Middle frontal gyrus (tissue), 1 donor: ENCODE measurements at regions not wholly inside any gene's neighbourhood (a gene's known extent, or its start where the extent isn't known, plus 50 kb on each side); places are given as distances from the start of the nearest gene placed in this dataset.
"Not testable (repeated sequence)": the region's sequence is repeated elsewhere in the genome, so short reads cannot be mapped to it uniquely, and the experiment has no call there.

Experiments
- DNase-seq: peaks from one replicate; pipeline ENCODE4 v3.0.0-alpha.2; 2015; ENCODE audit warnings: low spot score; ENCODE audit errors: extremely low spot score

- DNase-seq = no peak
Observed at GRCh38 chr20:11976966-11977365, 59.3 kb downstream of the BTBD3 start.

DNA sequence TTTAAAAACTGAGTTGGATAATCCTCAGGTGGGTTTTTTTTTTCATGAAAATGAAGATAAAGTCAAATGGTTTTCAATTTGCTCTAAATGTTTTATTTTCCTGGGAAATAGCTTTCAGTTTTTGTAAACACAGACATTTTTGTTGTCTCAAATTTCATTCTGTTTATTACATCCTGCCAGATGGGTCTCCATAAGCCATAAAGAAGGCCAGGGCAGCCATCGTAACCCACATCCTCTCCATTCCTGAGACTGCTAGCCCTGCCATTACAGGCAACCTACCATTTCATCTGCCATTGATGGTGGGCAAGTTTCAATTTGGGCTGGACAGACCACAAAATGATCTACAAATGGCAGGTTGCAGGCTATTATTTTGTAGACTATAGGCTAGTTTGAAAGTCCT, 60.8 kb downstream of the BTBD3 start:
- no peak for DNase-seq

GRCh38 chr20:11979306-11979990, 61.8 kb downstream of the BTBD3 start:
- DNase-seq = no peak

DNA sequence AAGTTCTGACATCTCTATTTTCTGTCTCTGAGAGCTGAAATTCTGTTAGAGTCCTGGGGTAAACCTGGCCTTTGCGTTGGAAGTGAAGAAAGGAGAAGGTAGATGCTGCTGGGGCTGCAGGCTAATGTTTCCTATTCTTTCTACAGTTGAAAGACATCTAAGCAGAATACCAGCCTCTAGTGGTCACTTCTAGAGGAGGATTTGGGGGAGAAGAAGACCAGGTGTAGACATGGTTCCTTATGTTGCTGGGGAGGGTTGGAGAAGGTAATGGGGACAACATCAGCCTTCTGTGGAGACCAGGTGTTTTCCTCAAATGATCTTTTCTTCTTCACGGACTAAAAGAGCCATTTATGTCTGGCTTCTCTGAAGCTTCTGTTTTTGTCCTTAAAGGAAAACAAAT, 62.6 kb downstream of the BTBD3 start:
- DNase-seq = no peak

GRCh38 chr20:11981366-11981947, 63.8 kb downstream of the BTBD3 start:
- DNase-seq = no peak

GRCh38 chr20:11982289-11982954, 64.7 kb downstream of the BTBD3 start:
- no peak for DNase-seq

DNA sequence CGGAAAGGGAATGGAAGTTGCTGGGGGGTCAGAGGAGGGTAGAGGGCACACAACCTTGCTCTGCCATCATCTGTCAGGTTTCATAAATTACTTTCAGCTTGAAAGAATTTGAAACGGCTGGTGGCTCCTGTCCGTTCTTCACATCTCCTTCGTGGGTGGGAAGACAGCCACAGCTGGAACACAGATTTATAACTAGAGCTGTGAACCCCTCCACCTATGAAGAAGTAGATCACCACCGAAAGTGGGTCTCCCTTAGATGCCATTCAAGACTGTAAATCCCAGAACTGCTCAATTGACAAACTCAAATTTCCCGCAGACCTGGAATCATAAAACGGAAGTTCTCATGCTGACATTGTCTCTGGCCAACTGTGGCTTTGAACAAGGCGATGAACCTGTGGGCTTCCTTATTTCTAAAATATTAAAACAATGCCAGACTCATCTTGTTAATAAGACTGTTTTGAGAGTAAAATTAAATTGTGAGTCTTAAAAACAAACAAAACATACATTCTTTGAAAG, 65.3 kb downstream of the BTBD3 start:
- no peak for DNase-seq

DNA sequence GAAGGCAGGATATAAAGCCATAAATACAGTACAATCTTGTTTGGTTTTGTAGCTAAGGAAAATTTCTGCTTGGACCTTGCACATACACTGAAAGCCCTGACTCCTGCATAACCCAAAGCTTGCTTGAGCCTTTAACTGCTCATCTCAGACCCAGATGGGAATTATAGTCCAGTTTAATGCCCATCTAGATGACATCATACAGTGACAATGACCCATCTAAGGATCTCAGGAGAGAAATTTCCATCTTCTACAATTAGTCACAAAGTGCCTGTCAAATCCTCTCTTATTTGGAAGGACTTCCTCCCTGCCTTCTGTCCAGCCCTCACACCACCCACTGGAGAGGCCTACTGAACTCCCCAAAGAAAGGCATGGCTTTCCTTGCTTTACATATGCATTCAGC, 69.3 kb downstream of the BTBD3 start:
- no peak for DNase-seq

- no peak for DNase-seq
Observed at GRCh38 chr20:11987526-11987925, 69.8 kb downstream of the BTBD3 start.

GRCh38 chr20:11989018-11989771, 71.5 kb downstream of the BTBD3 start:
- no peak for DNase-seq

- no peak for DNase-seq
Observed at GRCh38 chr20:11992426-11992825, 74.7 kb downstream of the BTBD3 start.

DNA sequence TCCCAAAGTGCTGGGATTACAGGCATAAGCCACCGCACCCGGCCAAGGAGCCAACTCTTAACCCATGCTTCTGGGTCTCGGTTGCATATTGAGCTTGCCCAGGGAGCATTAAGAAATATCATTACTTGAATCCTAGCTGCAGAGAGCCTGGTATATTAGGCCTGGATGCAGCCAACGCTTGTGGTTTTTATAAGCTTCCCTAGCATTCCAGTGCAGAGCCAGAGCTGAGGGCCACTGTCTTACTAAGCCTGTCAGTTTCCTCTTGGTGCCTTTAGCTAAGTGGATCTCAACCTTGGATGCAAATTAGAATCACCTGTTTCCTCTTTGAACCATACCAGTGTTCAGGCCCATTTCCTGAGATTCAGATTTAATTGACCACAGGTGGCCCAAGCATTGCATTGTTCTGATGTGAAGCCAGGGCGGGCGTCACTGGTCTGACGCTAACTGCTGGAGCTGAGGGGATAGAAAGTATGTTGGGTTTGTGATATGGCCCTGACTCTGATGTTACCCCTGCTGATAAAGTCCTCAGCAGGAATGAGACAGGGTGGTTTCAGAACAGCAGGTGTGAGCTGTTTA, 76.3 kb downstream of the BTBD3 start:
- no peak for DNase-seq

DNA sequence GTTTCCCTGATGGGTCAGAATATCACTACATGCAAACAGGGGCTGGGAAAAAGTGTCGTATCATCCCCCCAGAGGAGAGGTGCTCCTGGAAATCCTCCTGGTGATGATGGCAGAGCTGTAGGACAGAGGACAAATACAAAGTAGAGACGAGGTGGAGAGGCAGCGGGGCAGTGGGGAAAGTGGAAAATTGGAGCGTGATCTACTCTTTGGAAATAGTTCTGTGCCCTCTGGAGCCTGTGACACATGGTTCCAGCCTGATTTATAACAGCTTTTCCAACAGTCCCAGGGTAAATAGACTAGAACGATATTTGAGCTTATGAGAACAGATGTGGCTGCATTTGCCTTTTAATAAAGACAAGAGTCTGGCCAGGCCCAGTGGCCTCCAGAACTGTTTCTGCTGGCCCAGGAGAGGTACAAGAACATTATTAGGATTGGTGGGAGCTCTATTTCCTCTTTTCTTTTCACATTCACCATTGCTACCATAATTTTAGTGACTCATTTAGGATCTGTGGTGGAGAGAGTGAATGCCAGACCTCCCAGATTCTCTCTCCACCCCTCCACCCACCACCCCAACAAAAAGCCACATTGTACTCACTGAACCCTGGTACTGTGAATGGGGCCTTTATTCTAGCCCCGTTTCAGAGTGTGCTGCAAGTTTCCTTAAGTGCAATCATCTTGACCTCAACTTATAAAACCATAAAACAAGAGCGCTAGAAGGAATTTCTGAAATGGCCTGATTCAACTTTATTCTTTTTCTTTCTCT, 78.3 kb downstream of the BTBD3 start:
- DNase-seq = peak; percentile 20

GRCh38 chr20:12004776-12005175, 87.1 kb downstream of the BTBD3 start:
- DNase-seq = not testable (repeated sequence)

DNA sequence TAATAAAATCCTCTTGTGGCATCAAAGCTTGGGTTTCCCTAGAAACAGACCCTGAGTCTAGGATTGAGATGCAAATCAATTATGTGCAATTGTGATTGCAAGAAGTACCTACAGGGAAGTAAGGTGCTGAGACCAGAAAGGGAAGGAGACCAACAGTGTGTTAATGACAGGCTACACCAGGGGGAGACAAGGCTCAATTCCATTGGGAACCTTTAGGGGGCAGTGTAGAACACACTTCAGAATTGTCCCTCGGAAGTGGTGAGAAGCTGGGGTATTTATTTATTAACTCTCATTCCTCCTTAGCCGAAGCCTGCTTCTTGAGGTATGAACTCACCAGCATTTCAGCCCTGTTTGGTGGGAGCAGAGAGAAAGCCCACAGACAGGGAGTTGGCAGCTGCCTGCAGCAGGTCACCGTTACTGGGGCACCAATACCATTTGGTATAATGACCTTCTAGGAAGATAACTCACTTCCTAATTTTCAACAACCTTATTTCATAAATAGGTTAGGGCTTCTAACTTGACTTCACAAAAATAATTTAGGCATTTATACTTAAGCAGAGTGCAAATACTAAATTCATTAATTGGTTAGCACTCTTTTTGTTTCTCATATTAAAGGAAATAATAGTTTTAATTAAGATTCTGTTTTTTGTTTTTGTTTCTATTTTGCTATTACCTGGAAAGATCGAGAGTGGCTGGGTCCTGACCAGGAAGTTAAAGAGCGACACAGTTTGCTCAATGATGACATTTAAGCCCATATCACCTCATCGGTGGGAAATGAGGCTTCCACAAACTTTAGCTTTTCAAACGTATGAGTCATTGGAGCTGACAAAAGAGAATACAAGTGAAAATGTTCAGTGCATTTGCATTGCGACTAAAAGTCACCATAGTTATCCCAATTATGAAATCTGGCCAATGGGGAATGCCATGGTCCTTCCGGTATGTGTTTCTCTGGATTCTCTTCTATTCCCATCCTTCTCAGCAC, 94.8 kb downstream of the BTBD3 start:
- DNase-seq = no peak

DNA sequence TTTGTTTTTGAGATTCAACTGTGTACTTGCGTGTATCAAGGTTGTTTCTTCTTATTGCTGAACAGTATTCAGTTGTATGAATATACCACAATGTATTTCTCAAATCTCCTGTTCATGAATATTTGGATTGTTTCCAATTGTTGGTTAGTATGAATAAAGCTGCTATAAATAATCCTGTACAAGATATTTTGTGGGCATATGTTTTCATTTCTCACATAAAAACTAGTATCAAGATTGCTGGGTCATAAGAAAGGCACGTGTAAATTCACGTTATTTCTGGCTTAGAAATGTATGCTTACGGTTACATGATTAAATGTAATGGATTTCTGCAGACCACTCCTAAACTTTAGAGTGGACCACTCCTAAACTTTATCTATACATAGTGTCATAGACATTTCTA, 96.6 kb downstream of the BTBD3 start:
- no peak for DNase-seq

- no peak for DNase-seq
Observed at GRCh38 chr20:12014736-12015135, 97.0 kb downstream of the BTBD3 start.

- no peak for DNase-seq
Observed at GRCh38 chr20:12016291-12016690, 98.6 kb downstream of the BTBD3 start.

GRCh38 chr20:12019715-12020114, 102.0 kb downstream of the BTBD3 start:
- DNase-seq = no peak

- no peak for DNase-seq
Observed at GRCh38 chr20:12020846-12021245, 103.2 kb downstream of the BTBD3 start.
